Astrocyte (in vitro differentiated cells and primary cell): ENCODE measurements at regions not wholly inside any gene's neighbourhood (a gene's known extent, or its start where the extent isn't known, plus 50 kb on each side); places are given as distances from the start of the nearest gene placed in this dataset.

Experiments used
- DNase-seq: peaks from one replicate; pipeline ENCODE4 v3.0.0-alpha.2; 2010; ENCODE audit warnings: low read depth
- FAIRE-seq: peaks from 2 replicates; lab custom pipeline; 2011; peaks lifted over from hg19 to GRCh38; lab: Jason Lieb, UNC
- H2AFZ ChIP-seq: 2 replicates; pipeline ENCODE4 v1.6.0; 2012; ENCODE audit warnings: low read depth, low read length, inconsistent platforms
- H3K27ac ChIP-seq: 2 replicates; pipeline ENCODE4 v1.5.1; 2011; ENCODE audit warnings: low read depth, low read length, inconsistent platforms
- H3K27me3 ChIP-seq: 2 replicates; pipeline ENCODE4 v1.6.0; 2011; ENCODE audit warnings: low read length, inconsistent platforms; ENCODE audit not compliant: insufficient read depth
- H3K36me3 ChIP-seq: 2 replicates; pipeline ENCODE4 v1.5.1; 2011; ENCODE audit warnings: low read length, inconsistent platforms; ENCODE audit not compliant: insufficient read depth
- H3K4me1 ChIP-seq: 2 replicates; pipeline ENCODE4 v1.5.1; 2011; ENCODE audit warnings: low read length, inconsistent platforms; ENCODE audit not compliant: insufficient read depth
- H3K4me2 ChIP-seq: 2 replicates; pipeline ENCODE4 v1.6.0; 2012; ENCODE audit warnings: low read length, inconsistent platforms
- H3K4me3 ChIP-seq: 2 replicates; pipeline ENCODE4 v1.5.1; 2011; ENCODE audit warnings: low read depth, mild to moderate bottlenecking, low read length, inconsistent platforms; ENCODE audit not compliant: insufficient read depth
- H3K79me2 ChIP-seq: 2 replicates; pipeline ENCODE4 v1.6.0; 2012; ENCODE audit warnings: mild to moderate bottlenecking, low read length, inconsistent platforms; ENCODE audit not compliant: insufficient read depth
- H3K9ac ChIP-seq: 2 replicates; pipeline ENCODE4 v1.6.0; 2012; ENCODE audit warnings: mild to moderate bottlenecking, low read length, inconsistent platforms
- H3K9me3 ChIP-seq: 2 replicates; pipeline ENCODE4 v1.5.1; 2012; ENCODE audit warnings: low read depth, mild to moderate bottlenecking, low read length, inconsistent platforms; ENCODE audit not compliant: insufficient read depth
- H4K20me1 ChIP-seq: 2 replicates; pipeline ENCODE4 v1.6.0; 2012; ENCODE audit warnings: low read length, inconsistent platforms; ENCODE audit not compliant: insufficient read depth
- H3K27ac Mint-ChIP-seq: one replicate; pipeline ENCODE4 v1.8.0; 2021; ENCODE audit warnings: mild to moderate bottlenecking, mixed read lengths; ENCODE audit not compliant: unreplicated experiment
- H3K27me3 Mint-ChIP-seq: one replicate; pipeline ENCODE4 v1.8.0; 2021; ENCODE audit warnings: low read depth, mixed read lengths; ENCODE audit not compliant: unreplicated experiment
- H3K36me3 Mint-ChIP-seq: one replicate; pipeline ENCODE4 v1.8.0; 2021; ENCODE audit warnings: low read depth, mixed read lengths; ENCODE audit not compliant: unreplicated experiment
- H3K4me1 Mint-ChIP-seq: one replicate; pipeline ENCODE4 v1.8.0; 2021; ENCODE audit warnings: low read depth, mixed read lengths; ENCODE audit not compliant: unreplicated experiment
- H3K4me3 Mint-ChIP-seq: one replicate; pipeline ENCODE4 v1.8.0; 2021; ENCODE audit warnings: mild to moderate bottlenecking, moderate library complexity, mixed read lengths; ENCODE audit not compliant: unreplicated experiment
- H3K9me3 Mint-ChIP-seq: one replicate; pipeline ENCODE4 v1.8.0; 2021; ENCODE audit warnings: mild to moderate bottlenecking, mixed read lengths; ENCODE audit not compliant: unreplicated experiment
- EZH2 ChIP-seq: IDR thresholded peaks from 2 replicates; pipeline ENCODE4 v1.6.1; 2012; ENCODE audit warnings: mild to moderate bottlenecking, low read length, inconsistent platforms; ENCODE audit not compliant: insufficient read depth
- TF ChIP-seq, protein P1 (sequence below): IDR thresholded peaks from 2 replicates; pipeline ENCODE4 v1.5.1; 2011; ENCODE audit warnings: low read depth, mild to moderate bottlenecking, inconsistent platforms, low read length, moderate library complexity; ENCODE audit not compliant: insufficient read depth

DNA sequence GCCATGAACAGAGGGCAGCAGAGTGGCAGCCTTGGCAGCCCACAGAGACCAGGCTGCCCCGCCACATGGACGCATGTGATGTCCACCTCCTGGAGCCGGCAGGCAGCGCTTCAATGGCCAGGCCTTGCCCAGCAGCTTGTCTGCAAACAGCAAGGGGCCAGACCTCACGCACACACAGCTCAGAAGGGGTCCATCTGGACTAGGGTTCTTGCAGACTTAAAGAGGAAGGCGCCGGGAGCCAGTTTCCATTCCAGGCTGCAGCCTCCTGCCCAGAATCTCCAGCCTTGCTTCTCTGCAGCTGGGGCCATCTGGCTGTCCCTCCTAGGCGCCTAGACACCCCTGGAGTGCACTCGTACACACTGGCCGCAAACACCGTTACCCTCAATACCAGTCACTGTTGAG lies 91.9 kb upstream of the TMEM45B start:
- Histone ChIP-seq H3K4me1 (no peaks in the 10 kb centered on the region), H3K4me3 (no peak overlapping the region), H3K79me2 (no peaks in the 10 kb centered on the region), H3K36me3 (no peaks in the 10 kb centered on the region), H3K9me3 (no peaks in the 10 kb centered on the region), H3K27me3 (no peaks in the 10 kb centered on the region), H3K4me2 (no peak overlapping the region), H3K9ac (no peak overlapping the region), H2AFZ (no peak overlapping the region), H4K20me1 (no peaks in the 10 kb centered on the region), H3K27ac (no peak overlapping the region)
- Mint-ChIP-seq H3K4me1 (no peaks in the 10 kb centered on the region), H3K9me3 (peaks cover 2% of the 10 kb centered on the region), H3K27me3 (peaks cover 49% of the 10 kb centered on the region), H3K36me3 (peaks cover 2% of the 10 kb centered on the region), H3K27ac (no peak overlapping the region), H3K4me3 (no peak overlapping the region)
- TF ChIP-seq EZH2, result no peak
- TF ChIP-seq, protein P1, sequence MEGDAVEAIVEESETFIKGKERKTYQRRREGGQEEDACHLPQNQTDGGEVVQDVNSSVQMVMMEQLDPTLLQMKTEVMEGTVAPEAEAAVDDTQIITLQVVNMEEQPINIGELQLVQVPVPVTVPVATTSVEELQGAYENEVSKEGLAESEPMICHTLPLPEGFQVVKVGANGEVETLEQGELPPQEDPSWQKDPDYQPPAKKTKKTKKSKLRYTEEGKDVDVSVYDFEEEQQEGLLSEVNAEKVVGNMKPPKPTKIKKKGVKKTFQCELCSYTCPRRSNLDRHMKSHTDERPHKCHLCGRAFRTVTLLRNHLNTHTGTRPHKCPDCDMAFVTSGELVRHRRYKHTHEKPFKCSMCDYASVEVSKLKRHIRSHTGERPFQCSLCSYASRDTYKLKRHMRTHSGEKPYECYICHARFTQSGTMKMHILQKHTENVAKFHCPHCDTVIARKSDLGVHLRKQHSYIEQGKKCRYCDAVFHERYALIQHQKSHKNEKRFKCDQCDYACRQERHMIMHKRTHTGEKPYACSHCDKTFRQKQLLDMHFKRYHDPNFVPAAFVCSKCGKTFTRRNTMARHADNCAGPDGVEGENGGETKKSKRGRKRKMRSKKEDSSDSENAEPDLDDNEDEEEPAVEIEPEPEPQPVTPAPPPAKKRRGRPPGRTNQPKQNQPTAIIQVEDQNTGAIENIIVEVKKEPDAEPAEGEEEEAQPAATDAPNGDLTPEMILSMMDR, result no peak
- DNase-seq (no peak), FAIRE-seq (no peak)

DNA sequence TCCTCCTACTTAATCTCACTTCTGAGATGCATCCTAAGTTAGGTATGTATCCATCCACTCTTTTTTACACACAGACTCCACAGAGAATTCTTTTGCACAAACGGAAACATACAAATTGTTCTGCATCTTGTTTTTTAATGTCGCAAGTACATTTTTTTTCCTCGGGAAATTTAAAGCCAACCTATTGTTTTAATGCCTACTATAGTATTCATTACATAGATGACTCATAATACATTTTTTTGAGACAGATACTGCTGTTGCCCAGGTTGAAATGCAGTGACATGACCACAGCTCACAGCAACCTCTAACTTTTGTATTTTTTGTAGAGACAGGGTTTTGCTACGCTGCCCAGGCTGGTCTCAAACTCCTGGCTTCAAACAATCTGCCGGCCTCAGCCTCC lies 90.8 kb upstream of the TMEM45B start:
- H4K20me1 ChIP-seq, result no peaks in the 10 kb centered on the region
- H3K4me2 ChIP-seq, result no peak overlapping the region
- no peaks in the 10 kb centered on the region for H3K36me3 ChIP-seq
- H3K27me3 ChIP-seq, result no peaks in the 10 kb centered on the region
- no peak overlapping the region for H3K27ac ChIP-seq
- no peaks in the 10 kb centered on the region for H3K79me2 ChIP-seq
- Mint-ChIP-seq H3K4me1 (peaks cover 3% of the 10 kb centered on the region), H3K27me3 (peaks cover 47% of the 10 kb centered on the region), H3K27ac (no peak overlapping the region), H3K4me3 (no peak overlapping the region), H3K9me3 (peaks cover 2% of the 10 kb centered on the region), H3K36me3 (peaks cover 2% of the 10 kb centered on the region)
- H3K4me1 ChIP-seq, result no peaks in the 10 kb centered on the region
- TF ChIP-seq, protein P1, result no peak
- no peak for TF ChIP-seq EZH2
- FAIRE-seq, result no peak
- no peaks in the 10 kb centered on the region for H3K9me3 ChIP-seq
- no peak overlapping the region for H3K4me3 ChIP-seq
- H2AFZ ChIP-seq, result no peak overlapping the region
- no peak for DNase-seq
- H3K9ac ChIP-seq, result no peak overlapping the region

DNA sequence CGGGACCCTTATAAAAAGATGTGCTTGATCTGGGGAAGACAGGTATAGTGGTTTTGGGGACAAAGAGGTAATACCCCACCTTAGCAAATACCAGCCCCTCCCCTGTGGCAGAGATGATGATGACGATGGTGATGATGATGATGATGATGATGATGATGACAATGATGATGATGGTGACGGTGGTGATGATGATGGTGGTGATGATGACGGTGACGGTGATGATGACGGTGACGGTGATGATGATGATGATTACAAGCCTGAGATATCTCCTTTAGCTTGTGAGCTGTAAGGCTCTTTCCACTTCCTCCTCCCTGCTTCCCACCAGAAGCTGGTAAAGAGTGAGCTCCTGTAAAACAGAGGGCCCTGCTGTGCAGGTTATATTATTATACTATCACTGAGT lies 89.5 kb upstream of the TMEM45B start:
- no peak overlapping the region for H3K4me3 ChIP-seq
- H3K4me3 Mint-ChIP-seq, result no peak overlapping the region
- no peak overlapping the region for H3K4me2 ChIP-seq
- no peak overlapping the region for H3K27ac ChIP-seq
- no peaks in the 10 kb centered on the region for H3K4me1 ChIP-seq
- peaks cover 3% of the 10 kb centered on the region for H3K4me1 Mint-ChIP-seq
- no peaks in the 10 kb centered on the region for H3K27me3 ChIP-seq
- peaks cover 45% of the 10 kb centered on the region for H3K27me3 Mint-ChIP-seq
- no peak overlapping the region for H3K9ac ChIP-seq
- TF ChIP-seq EZH2, result no peak
- TF ChIP-seq, protein P1, result no peak
- H3K79me2 ChIP-seq, result no peaks in the 10 kb centered on the region
- H3K36me3 Mint-ChIP-seq, result no peaks in the 10 kb centered on the region
- no peaks in the 10 kb centered on the region for H3K36me3 ChIP-seq
- no peak for DNase-seq
- H2AFZ ChIP-seq, result no peak overlapping the region
- H3K9me3 Mint-ChIP-seq, result peaks cover 2% of the 10 kb centered on the region
- FAIRE-seq, result no peak
- no peak overlapping the region for H3K27ac Mint-ChIP-seq
- H3K9me3 ChIP-seq, result no peaks in the 10 kb centered on the region
- no peaks in the 10 kb centered on the region for H4K20me1 ChIP-seq
